HCEC 1CT (cell line): ENCODE measurements at regions not wholly inside any gene's neighbourhood (a gene's known extent, or its start where the extent isn't known, plus 50 kb on each side); places are given as distances from the start of the nearest gene placed in this dataset.

ENCODE experiments used
- DNase-seq: peaks from one replicate; pipeline ENCODE4 v3.0.0-alpha.2; 2017

GRCh38 chr2:145483854-145484253, 963.9 kb upstream of the ZEB2 start:
- DNase-seq = no peak

- DNase-seq = no peak
Measured at GRCh38 chr2:145481334-145481922, 961.5 kb upstream of the ZEB2 start.

- no peak for DNase-seq
Measured at GRCh38 chr2:145464866-145465265, 944.9 kb upstream of the ZEB2 start.

GRCh38 chr2:145460112-145460511, 940.2 kb upstream of the ZEB2 start:
- peak; percentile 55 for DNase-seq

GRCh38 chr2:145431181-145431951, 911.4 kb upstream of the ZEB2 start:
- DNase-seq = no peak

GRCh38 chr2:145423809-145424208, 903.9 kb upstream of the ZEB2 start:
- no peak for DNase-seq

- no peak for DNase-seq
Measured at GRCh38 chr2:145422576-145422975, 902.7 kb upstream of the ZEB2 start.

GRCh38 chr2:145421841-145422240, 901.9 kb upstream of the ZEB2 start:
- peak; percentile 28 for DNase-seq

GRCh38 chr2:145416640-145417039, 896.7 kb upstream of the ZEB2 start:
- no peak for DNase-seq

GRCh38 chr2:145415151-145415550, 895.2 kb upstream of the ZEB2 start:
- DNase-seq = peak; percentile 2

GRCh38 chr2:145413261-145414030, 893.5 kb upstream of the ZEB2 start:
- no peak for DNase-seq

GRCh38 chr2:145412155-145412554, 892.2 kb upstream of the ZEB2 start:
- DNase-seq = no peak

GRCh38 chr2:145411493-145411892, 891.6 kb upstream of the ZEB2 start:
- DNase-seq = no peak

GRCh38 chr2:145410086-145410485, 890.2 kb upstream of the ZEB2 start:
- DNase-seq = no peak

GRCh38 chr2:145408980-145409379, 889.1 kb upstream of the ZEB2 start:
- no peak for DNase-seq

GRCh38 chr2:145404690-145405089, 884.8 kb upstream of the ZEB2 start:
- peak; percentile 53 for DNase-seq

- DNase-seq = no peak
Measured at GRCh38 chr2:145402706-145403277, 882.9 kb upstream of the ZEB2 start.

GRCh38 chr2:145399131-145399530, 879.2 kb upstream of the ZEB2 start:
- peak; percentile 22 for DNase-seq

GRCh38 chr2:145394181-145394580, 874.3 kb upstream of the ZEB2 start:
- DNase-seq = no peak

GRCh38 chr2:145386973-145387372, 867.1 kb upstream of the ZEB2 start:
- DNase-seq = no peak

GRCh38 chr2:145383961-145384360, 864.0 kb upstream of the ZEB2 start:
- DNase-seq = no peak

GRCh38 chr2:145380436-145381017, 860.6 kb upstream of the ZEB2 start:
- DNase-seq = peak; percentile 80

- no peak for DNase-seq
Measured at GRCh38 chr2:145379934-145380333, 860.0 kb upstream of the ZEB2 start.
